AG04449 (cell line): ENCODE measurements at regions not wholly inside any gene's neighbourhood (a gene's known extent, or its start where the extent isn't known, plus 50 kb on each side); places are given as distances from the start of the nearest gene placed in this dataset.

ENCODE experiments used
- CTCF ChIA-PET: fragments of 350-600 bp; formaldehyde crosslinking; extraction: SDS; loops from one replicate; lab custom pipeline; 2021; ENCODE audit warnings: antibody characterized with exemption; lab: Yijun Ruan, JAX
- POLR2A ChIA-PET: fragments of 400-600, 350-600 bp; formaldehyde crosslinking; extraction: SDS; loops from one replicate; lab custom pipeline; 2020; ENCODE audit warnings: antibody characterized with exemption, inconsistent platforms; lab: Yijun Ruan, JAX
- DNase-seq: peaks from one replicate; pipeline ENCODE4 v3.0.0-alpha.2; 2010; ENCODE audit warnings: low read depth, low spot score
- H3K4me3 ChIP-seq: 2 replicates; pipeline ENCODE4 v1.5.1; 2011; ENCODE audit warnings: low read depth, mild to moderate bottlenecking, control low read depth, low read length
- TF ChIP-seq, protein P1 (sequence below): IDR thresholded peaks from one replicate; pipeline ENCODE4 v1.5.1; 2011; ENCODE audit warnings: mild to moderate bottlenecking, moderate library complexity, low read length, control low read depth, inconsistent platforms; ENCODE audit not compliant: insufficient read depth; ENCODE audit errors: missing control alignments

DNA sequence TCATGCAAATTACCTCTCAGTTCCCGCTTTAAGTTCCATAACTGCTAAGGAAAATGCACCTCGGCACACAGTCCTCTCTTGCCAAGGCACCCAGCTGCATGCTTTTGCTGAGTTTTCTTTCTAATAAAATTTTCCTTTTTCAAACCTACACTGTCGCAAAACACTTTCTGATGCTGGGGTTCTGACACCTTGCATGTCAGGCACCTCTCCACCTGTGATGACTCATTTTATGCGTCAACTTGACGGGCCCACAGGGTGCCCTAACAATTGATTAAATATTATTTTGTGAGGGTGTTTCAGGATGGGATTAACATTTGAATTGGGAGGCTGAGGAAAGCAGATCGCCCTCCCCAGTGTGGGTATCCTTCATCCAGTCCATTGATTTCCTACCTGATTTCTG lies 291.0 kb upstream of the STS start:
- no peak for DNase-seq
- ChIA-PET POLR2A (no interaction called here), CTCF (no interaction called here)
- H3K4me3 ChIP-seq = no peak overlapping the region
- TF ChIP-seq, protein P1, sequence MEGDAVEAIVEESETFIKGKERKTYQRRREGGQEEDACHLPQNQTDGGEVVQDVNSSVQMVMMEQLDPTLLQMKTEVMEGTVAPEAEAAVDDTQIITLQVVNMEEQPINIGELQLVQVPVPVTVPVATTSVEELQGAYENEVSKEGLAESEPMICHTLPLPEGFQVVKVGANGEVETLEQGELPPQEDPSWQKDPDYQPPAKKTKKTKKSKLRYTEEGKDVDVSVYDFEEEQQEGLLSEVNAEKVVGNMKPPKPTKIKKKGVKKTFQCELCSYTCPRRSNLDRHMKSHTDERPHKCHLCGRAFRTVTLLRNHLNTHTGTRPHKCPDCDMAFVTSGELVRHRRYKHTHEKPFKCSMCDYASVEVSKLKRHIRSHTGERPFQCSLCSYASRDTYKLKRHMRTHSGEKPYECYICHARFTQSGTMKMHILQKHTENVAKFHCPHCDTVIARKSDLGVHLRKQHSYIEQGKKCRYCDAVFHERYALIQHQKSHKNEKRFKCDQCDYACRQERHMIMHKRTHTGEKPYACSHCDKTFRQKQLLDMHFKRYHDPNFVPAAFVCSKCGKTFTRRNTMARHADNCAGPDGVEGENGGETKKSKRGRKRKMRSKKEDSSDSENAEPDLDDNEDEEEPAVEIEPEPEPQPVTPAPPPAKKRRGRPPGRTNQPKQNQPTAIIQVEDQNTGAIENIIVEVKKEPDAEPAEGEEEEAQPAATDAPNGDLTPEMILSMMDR = no peak

- TF ChIP-seq, protein P1 = no peak
Observed at GRCh38 chrX:6852869-6853268, 294.6 kb upstream of the STS start.

GRCh38 chrX:6852121-6852520 lies 295.4 kb upstream of the STS start:
- CTCF ChIA-PET = no interaction called here
- POLR2A ChIA-PET = no interaction called here
- no peak for DNase-seq
- TF ChIP-seq, protein P1 = no peak
- H3K4me3 ChIP-seq = no peak overlapping the region

More at GRCh38 chrX:6852869-6853268, 294.6 kb upstream of the STS start:
- POLR2A ChIA-PET = no interaction called here
- no peak overlapping the region for H3K4me3 ChIP-seq
- no peak for DNase-seq
- CTCF ChIA-PET = no interaction called here

GRCh38 chrX:6851140-6851539 lies 296.4 kb upstream of the STS start:
- H3K4me3 ChIP-seq = no peak overlapping the region
- no peak for DNase-seq
- TF ChIP-seq, protein P1 = no peak
- ChIA-PET POLR2A (no interaction called here), CTCF (no interaction called here)

GRCh38 chrX:6849716-6850414 lies 297.6 kb upstream of the STS start:
- no peak overlapping the region for H3K4me3 ChIP-seq
- no peak for DNase-seq
- TF ChIP-seq, protein P1 = no peak
- POLR2A ChIA-PET = no interaction called here
- CTCF ChIA-PET = no interaction called here

- CTCF ChIA-PET = no interaction called here
- TF ChIP-seq, protein P1 = no peak
- no peak for DNase-seq
- H3K4me3 ChIP-seq = no peak overlapping the region
- POLR2A ChIA-PET = no interaction called here
Observed at GRCh38 chrX:6832619-6833018, 297.7 kb upstream of the VCX3A start.
